Upper lobe of left lung (tissue), 4 donors: ENCODE measurements at regions not wholly inside any gene's neighbourhood (a gene's known extent, or its start where the extent isn't known, plus 50 kb on each side); places are given as distances from the start of the nearest gene placed in this dataset.

Experiments
- CTCF ChIP-seq, 6 experiments: fragments of 450-650 bp in 4 of 6; fragments of 200-600 bp in 2 of 6; sonication (generic) in 2 of 6; IDR thresholded peaks; one replicate each; pipeline ENCODE4 v1.5.1; 2016 to 2019; ENCODE audit warnings: antibody characterized with exemption in 6 of 6
- POLR2A ChIP-seq, 4 donors: fragments of 450-650 bp; IDR thresholded peaks; one replicate each; pipeline ENCODE4 v1.5.1; 2016 to 2017; ENCODE audit warnings: antibody characterized with exemption in 4 of 4, mild to moderate bottlenecking in 2 of 4

- TF ChIP-seq CTCF (IDR thresholded peaks at IDR 0.05) (no peak), POLR2A (IDR thresholded peaks at IDR 0.05) (no peak)
Observed at GRCh38 chr2:6787376-6787775, 78.3 kb downstream of the CMPK2 start.
